Thyroid gland (tissue), 4 donors: ENCODE measurements at regions not wholly inside any gene's neighbourhood (a gene's known extent, or its start where the extent isn't known, plus 50 kb on each side); places are given as distances from the start of the nearest gene placed in this dataset.

Experiments
- CTCF ChIP-seq, 6 experiments: fragments of 200-600 bp in 3 of 6; fragments of 450-650 bp in 3 of 6; sonication (generic) in 3 of 6; IDR thresholded peaks; one replicate each; pipeline ENCODE4 v1.5.1; 2016 to 2019; ENCODE audit warnings: antibody characterized with exemption in 6 of 6, mild to moderate bottlenecking in 2 of 6, inconsistent platforms in 1 of 6, moderate library complexity in 1 of 6
- POLR2A ChIP-seq, 2 donors: fragments of 450-650 bp; IDR thresholded peaks; one replicate each; pipeline ENCODE4 v1.6.1; 2017; ENCODE audit warnings: antibody characterized with exemption in 2 of 2, mild to moderate bottlenecking in 2 of 2, moderate library complexity in 1 of 2

- no peak for TF ChIP-seq POLR2A (IDR thresholded peaks at IDR 0.05)
- TF ChIP-seq CTCF (IDR thresholded peaks at IDR 0.05): no peak
Measured at GRCh38 chr5:88049156-88049555, 219.5 kb downstream of the TMEM161B start.
